Tibial artery (tissue), 4 donors: ENCODE measurements at regions not wholly inside any gene's neighbourhood (a gene's known extent, or its start where the extent isn't known, plus 50 kb on each side); places are given as distances from the start of the nearest gene placed in this dataset.

Experiments
- DNase-seq, 2 donors: peaks; one replicate each; pipeline ENCODE4 v3.0.0-alpha.2; 2019
- H3K27ac ChIP-seq, 2 donors: fragments of 200-600 bp; sonication (generic) in 1 of 2; 1 replicate in 1 of 2; 2 replicates in 1 of 2; pipeline ENCODE4 v1.5.1; 2018 to 2019; ENCODE audit warnings: mild to moderate bottlenecking in 1 of 2
- H3K27me3 ChIP-seq, 2 donors: fragments of 200-600 bp; sonication (generic) in 1 of 2; one replicate each; pipeline versions ENCODE4 v1.5.1 to v1.6.0; 2016 to 2019
- H3K36me3 ChIP-seq, 3 donors: fragments of 200-600 bp; sonication (generic) in 2 of 3; one replicate each; pipeline ENCODE4 v1.5.1; 2016 to 2019; ENCODE audit warnings: mild to moderate bottlenecking in 2 of 3
- H3K4me1 ChIP-seq, 4 donors: fragments of 200-600 bp; sonication (generic) in 2 of 4; 1 replicate in 3 of 4; 2 replicates in 1 of 4; pipeline ENCODE4 v1.5.1; 2016 to 2019
- H3K4me3 ChIP-seq, 2 donors: fragments of 200-600 bp; sonication (generic) in 1 of 2; 1 replicate in 1 of 2; 2 replicates in 1 of 2; pipeline ENCODE4 v1.5.1; 2018 to 2019; ENCODE audit warnings: mild to moderate bottlenecking in 2 of 2
- H3K9me3 ChIP-seq, 3 donors: fragments of 200-600 bp; sonication (generic) in 1 of 3; one replicate each; pipeline ENCODE4 v1.5.1; 2016 to 2019
- intact Hi-C: fragments of 100-400 bp; cut with DNase I; formaldehyde crosslinking; loops from one replicate; pipeline ENCODE4 v1.15.0; 2023; ENCODE audit warnings: low total_unique reads
- TF ChIP-seq, protein P1 (sequence below), 2 experiments: fragments of 200-600 bp in 1 of 2; fragments of 450-650 bp in 1 of 2; IDR thresholded peaks; one replicate each; pipeline ENCODE4 v1.5.1; 2017 to 2019; ENCODE audit warnings: antibody characterized with exemption in 2 of 2, mild to moderate bottlenecking in 1 of 2, moderate library complexity in 1 of 2

DNA sequence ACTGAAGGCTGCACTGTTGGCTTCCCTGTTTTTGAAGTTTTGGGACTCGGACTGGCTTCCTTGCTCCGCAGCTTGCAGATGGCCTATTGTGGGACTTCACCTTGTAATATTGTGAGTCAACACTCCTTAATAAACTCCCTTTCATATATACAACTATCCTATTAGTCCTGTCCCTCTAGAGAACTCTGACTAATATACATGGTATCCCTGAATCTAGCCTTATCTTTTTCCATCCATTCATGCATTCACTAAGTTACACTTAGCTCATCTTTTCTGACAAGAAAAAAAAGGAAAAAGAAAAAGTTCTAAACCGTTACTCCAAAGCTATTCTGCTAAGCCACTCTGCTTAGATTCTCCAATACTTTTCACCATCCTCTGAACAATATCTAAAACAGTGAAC lies 1260.2 kb upstream of the PCDH7 start:
- TF ChIP-seq, protein P1, sequence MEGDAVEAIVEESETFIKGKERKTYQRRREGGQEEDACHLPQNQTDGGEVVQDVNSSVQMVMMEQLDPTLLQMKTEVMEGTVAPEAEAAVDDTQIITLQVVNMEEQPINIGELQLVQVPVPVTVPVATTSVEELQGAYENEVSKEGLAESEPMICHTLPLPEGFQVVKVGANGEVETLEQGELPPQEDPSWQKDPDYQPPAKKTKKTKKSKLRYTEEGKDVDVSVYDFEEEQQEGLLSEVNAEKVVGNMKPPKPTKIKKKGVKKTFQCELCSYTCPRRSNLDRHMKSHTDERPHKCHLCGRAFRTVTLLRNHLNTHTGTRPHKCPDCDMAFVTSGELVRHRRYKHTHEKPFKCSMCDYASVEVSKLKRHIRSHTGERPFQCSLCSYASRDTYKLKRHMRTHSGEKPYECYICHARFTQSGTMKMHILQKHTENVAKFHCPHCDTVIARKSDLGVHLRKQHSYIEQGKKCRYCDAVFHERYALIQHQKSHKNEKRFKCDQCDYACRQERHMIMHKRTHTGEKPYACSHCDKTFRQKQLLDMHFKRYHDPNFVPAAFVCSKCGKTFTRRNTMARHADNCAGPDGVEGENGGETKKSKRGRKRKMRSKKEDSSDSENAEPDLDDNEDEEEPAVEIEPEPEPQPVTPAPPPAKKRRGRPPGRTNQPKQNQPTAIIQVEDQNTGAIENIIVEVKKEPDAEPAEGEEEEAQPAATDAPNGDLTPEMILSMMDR (IDR thresholded peaks at IDR 0.05), result no peak
- Histone ChIP-seq H3K27ac (no peak overlapping the region), H3K4me3 (no peak overlapping the region), H3K27me3 (no peaks in the 10 kb centered on the region), H3K4me1 (no peaks in the 10 kb centered on the region), H3K9me3 (no peaks in the 10 kb centered on the region), H3K36me3 (no peaks in the 10 kb centered on the region)
- intact Hi-C loops, result no loop called here
- DNase-seq, result no peak

GRCh38 chr4:29467044-29467717 lies 1253.0 kb upstream of the PCDH7 start:
- no peak overlapping the region for H3K27ac ChIP-seq

More at GRCh38 chr4:29467044-29467717, 1253.0 kb upstream of the PCDH7 start:
- no peaks in the 10 kb centered on the region for H3K9me3 ChIP-seq
- H3K36me3 ChIP-seq, result no peaks in the 10 kb centered on the region
- no peak for DNase-seq
- H3K4me1 ChIP-seq, result no peaks in the 10 kb centered on the region
- TF ChIP-seq, protein P1 (IDR thresholded peaks at IDR 0.05), result no peak
- intact Hi-C loops, result no loop called here
- H3K27me3 ChIP-seq, result no peaks in the 10 kb centered on the region
- H3K4me3 ChIP-seq, result no peak overlapping the region
